Left cardiac atrium (tissue), 4 donors: ENCODE measurements at regions not wholly inside any gene's neighbourhood (a gene's known extent, or its start where the extent isn't known, plus 50 kb on each side); places are given as distances from the start of the nearest gene placed in this dataset.
"Not testable (repeated sequence)": the region's sequence is repeated elsewhere in the genome, so short reads cannot be mapped to it uniquely, and the experiment has no call there.

Experiments used
- ATAC-seq, 2 donors: fragments of 200-7000 bp; cut with Tn5 transposase; one replicate each; pipeline ENCODE4 v1.9.1; 2020; ENCODE audit warnings: mild to moderate bottlenecking in 2 of 2, moderate library complexity in 2 of 2
- DNase-seq: peaks from one replicate; pipeline ENCODE4 v3.0.0-alpha.2; 2020
- intact Hi-C, 2 donors: fragments of 100-400 bp; cut with DNase I; formaldehyde crosslinking; loops; one replicate each; pipeline versions ENCODE4 v1.14.1 to v1.15.1; 2022 to 2023
- donor health status: DM: no; HTN: yes; CAD: no.
- donor health status: DM: no; HTN: yes; CAD: no; lungs with severe emphysema.
- donor health status: DM: yes; HTN: yes; CAD: no.
- donor health status: Dilated cardiomyopathy.

GRCh38 chr4:26179316-26179760, 141.5 kb upstream of the RBPJ start:
- ATAC-seq (no peak), DNase-seq (no peak)
- intact Hi-C loops, result no loop called here

- DNase-seq (no peak), ATAC-seq (no peak)
- intact Hi-C loops, result no loop called here
Observed at GRCh38 chr4:26181616-26182015, 139.2 kb upstream of the RBPJ start.

- intact Hi-C loops, result no loop called here
- DNase-seq, result no peak
Observed at GRCh38 chr4:26183017-26183416, 137.8 kb upstream of the RBPJ start.

GRCh38 chr4:26185436-26185835, 135.4 kb upstream of the RBPJ start:
- DNase-seq (no peak), ATAC-seq (no peak)
- intact Hi-C loops, result no loop called here

More at GRCh38 chr4:26183017-26183416, 137.8 kb upstream of the RBPJ start:
- no peak for ATAC-seq

GRCh38 chr4:26191353-26191752, 129.5 kb upstream of the RBPJ start:
- ATAC-seq, result no peak
- intact Hi-C loops, result no loop called here
- no peak for DNase-seq

GRCh38 chr4:26192899-26193869, 127.6 kb upstream of the RBPJ start:
- intact Hi-C loops, result no loop called here
- ATAC-seq (peak in 1 of 2 donors; percentile 70), DNase-seq (no peak)

- intact Hi-C loops, result no loop called here
- no peak for DNase-seq
- no peak for ATAC-seq
Observed at GRCh38 chr4:26194764-26195163, 126.0 kb upstream of the RBPJ start.

- intact Hi-C loops, result no loop called here
- ATAC-seq (no peak), DNase-seq (no peak)
Observed at GRCh38 chr4:26196567-26196966, 124.2 kb upstream of the RBPJ start.

GRCh38 chr4:26197018-26197779, 123.6 kb upstream of the RBPJ start:
- DNase-seq (no peak), ATAC-seq (peak in 1 of 2 donors; percentile 38)
- intact Hi-C loops, result no loop called here

- intact Hi-C loops, ATAC-seq, DNase-seq: not testable (repeated sequence)
Observed at GRCh38 chr4:26198931-26199330, 121.9 kb upstream of the RBPJ start.

GRCh38 chr4:26199596-26199995, 121.2 kb upstream of the RBPJ start:
- intact Hi-C loops, result no loop called here
- ATAC-seq, result no peak

GRCh38 chr4:26201120-26201519, 119.7 kb upstream of the RBPJ start:
- ATAC-seq (no peak), DNase-seq (no peak)
- intact Hi-C loops, result no loop called here

More at GRCh38 chr4:26199596-26199995, 121.2 kb upstream of the RBPJ start:
- no peak for DNase-seq

GRCh38 chr4:26204249-26204825, 116.5 kb upstream of the RBPJ start:
- intact Hi-C loops, result no loop called here
- no peak for ATAC-seq
- no peak for DNase-seq

- intact Hi-C loops, result no loop called here
- DNase-seq, result peak; percentile 39
- peak; percentile 62 to 83 for ATAC-seq
Observed at GRCh38 chr4:26204911-26205370, 115.9 kb upstream of the RBPJ start.

GRCh38 chr4:26206339-26206738, 114.5 kb upstream of the RBPJ start:
- intact Hi-C loops, result no loop called here
- peak; percentile 70 to 80 for ATAC-seq
- no peak for DNase-seq

GRCh38 chr4:26206999-26207398, 113.8 kb upstream of the RBPJ start:
- ATAC-seq (no peak), DNase-seq (no peak)
- intact Hi-C loops, result no loop called here

- intact Hi-C loops, result no loop called here
- no peak for DNase-seq
- no peak for ATAC-seq
Observed at GRCh38 chr4:26207631-26208030, 113.2 kb upstream of the RBPJ start.

- no peak for ATAC-seq
- intact Hi-C loops, result no loop called here
- DNase-seq, result no peak
Observed at GRCh38 chr4:26208237-26208994, 112.4 kb upstream of the RBPJ start.

GRCh38 chr4:26209378-26209777, 111.4 kb upstream of the RBPJ start:
- ATAC-seq, DNase-seq, intact Hi-C loops: not testable (repeated sequence)
